Chondrocyte (in vitro differentiated cells): ENCODE measurements at regions not wholly inside any gene's neighbourhood (a gene's known extent, or its start where the extent isn't known, plus 50 kb on each side); places are given as distances from the start of the nearest gene placed in this dataset.

ENCODE experiments used
- DNase-seq: peaks from one replicate; pipeline ENCODE4 v3.0.0; 2021; ENCODE audit warnings: mixed read lengths, low spot score
- H3K27ac Mint-ChIP-seq: one replicate; pipeline ENCODE4 v1.8.0; 2021; ENCODE audit warnings: mild to moderate bottlenecking, moderate library complexity, mixed read lengths; ENCODE audit not compliant: unreplicated experiment
- H3K27me3 Mint-ChIP-seq: 2 replicates; pipeline ENCODE4 v1.8.0; 2021; ENCODE audit warnings: low read depth, mixed read lengths
- H3K36me3 Mint-ChIP-seq: 2 replicates; pipeline ENCODE4 v1.8.0; 2021; ENCODE audit warnings: low read depth, mixed read lengths
- H3K4me1 Mint-ChIP-seq: 2 replicates; pipeline ENCODE4 v1.8.0; 2021; ENCODE audit warnings: low read depth, mild to moderate bottlenecking, mixed read lengths
- H3K4me3 Mint-ChIP-seq: one replicate; pipeline ENCODE4 v1.8.0; 2021; ENCODE audit warnings: mild to moderate bottlenecking, moderate library complexity, mixed read lengths; ENCODE audit not compliant: unreplicated experiment
- H3K9me3 Mint-ChIP-seq: 2 replicates; pipeline ENCODE4 v1.8.0; 2021; ENCODE audit warnings: low read depth, mixed read lengths
- TF ChIP-seq, protein P1 (sequence below): fragments of 200-600 bp; sonication (generic); IDR thresholded peaks from 2 replicates; pipeline ENCODE4 v1.5.0; 2021; ENCODE audit warnings: antibody characterized with exemption, mild to moderate bottlenecking, moderate library complexity

DNA sequence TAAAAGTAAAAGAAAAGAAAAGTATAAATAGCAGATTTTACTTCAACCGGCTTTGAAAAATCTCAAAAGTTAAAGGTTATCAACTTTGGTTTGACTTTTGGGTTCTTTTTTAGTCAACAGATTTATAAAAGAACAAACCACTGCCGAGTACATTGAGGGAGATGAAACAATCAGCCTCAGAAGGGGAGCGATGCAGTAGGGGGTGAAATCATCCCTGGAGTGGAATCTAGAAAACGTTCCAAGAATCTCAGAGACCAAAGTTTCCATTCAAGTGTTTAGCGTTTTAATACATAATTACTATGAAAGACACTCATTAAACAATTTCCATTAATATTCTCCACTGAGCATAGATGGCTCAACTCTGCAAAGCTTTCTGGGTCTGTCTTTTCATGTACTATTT lies 745.5 kb downstream of the NR2F2 start:
- no peak for DNase-seq
- no peaks in the 10 kb centered on the region for H3K4me1 Mint-ChIP-seq
- H3K27me3 Mint-ChIP-seq: peaks cover 30% of the 10 kb centered on the region
- TF ChIP-seq, protein P1, sequence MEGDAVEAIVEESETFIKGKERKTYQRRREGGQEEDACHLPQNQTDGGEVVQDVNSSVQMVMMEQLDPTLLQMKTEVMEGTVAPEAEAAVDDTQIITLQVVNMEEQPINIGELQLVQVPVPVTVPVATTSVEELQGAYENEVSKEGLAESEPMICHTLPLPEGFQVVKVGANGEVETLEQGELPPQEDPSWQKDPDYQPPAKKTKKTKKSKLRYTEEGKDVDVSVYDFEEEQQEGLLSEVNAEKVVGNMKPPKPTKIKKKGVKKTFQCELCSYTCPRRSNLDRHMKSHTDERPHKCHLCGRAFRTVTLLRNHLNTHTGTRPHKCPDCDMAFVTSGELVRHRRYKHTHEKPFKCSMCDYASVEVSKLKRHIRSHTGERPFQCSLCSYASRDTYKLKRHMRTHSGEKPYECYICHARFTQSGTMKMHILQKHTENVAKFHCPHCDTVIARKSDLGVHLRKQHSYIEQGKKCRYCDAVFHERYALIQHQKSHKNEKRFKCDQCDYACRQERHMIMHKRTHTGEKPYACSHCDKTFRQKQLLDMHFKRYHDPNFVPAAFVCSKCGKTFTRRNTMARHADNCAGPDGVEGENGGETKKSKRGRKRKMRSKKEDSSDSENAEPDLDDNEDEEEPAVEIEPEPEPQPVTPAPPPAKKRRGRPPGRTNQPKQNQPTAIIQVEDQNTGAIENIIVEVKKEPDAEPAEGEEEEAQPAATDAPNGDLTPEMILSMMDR: no peak
- no peak overlapping the region for H3K27ac Mint-ChIP-seq
- no peak overlapping the region for H3K4me3 Mint-ChIP-seq
- H3K36me3 Mint-ChIP-seq: peaks cover 2% of the 10 kb centered on the region
- peaks cover 7% of the 10 kb centered on the region for H3K9me3 Mint-ChIP-seq

DNA sequence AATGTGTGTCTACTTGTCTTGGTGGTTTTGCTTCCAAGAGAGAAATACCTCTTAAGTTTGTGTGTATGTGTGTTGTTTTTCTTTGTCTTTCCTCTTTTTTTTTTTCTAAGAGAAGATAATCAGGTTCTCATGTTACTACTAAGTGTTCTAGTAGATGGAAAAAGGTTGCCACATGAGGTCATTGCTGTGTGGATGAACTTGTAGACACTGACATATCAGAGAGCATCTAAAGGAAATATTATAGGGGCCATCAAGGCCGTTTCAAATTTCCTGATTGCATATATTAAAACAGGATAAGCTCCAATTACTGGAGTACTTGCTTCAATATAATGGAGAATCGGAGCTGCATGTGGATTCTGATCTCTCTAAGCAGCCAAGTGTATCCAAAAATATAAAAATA lies 747.5 kb downstream of the NR2F2 start:
- TF ChIP-seq, protein P1: no peak
- peaks cover 30% of the 10 kb centered on the region for H3K27me3 Mint-ChIP-seq
- peaks cover 7% of the 10 kb centered on the region for H3K9me3 Mint-ChIP-seq
- H3K36me3 Mint-ChIP-seq: peaks cover 2% of the 10 kb centered on the region
- H3K4me1 Mint-ChIP-seq: no peaks in the 10 kb centered on the region
- no peak overlapping the region for H3K27ac Mint-ChIP-seq
- no peak for DNase-seq
- H3K4me3 Mint-ChIP-seq: no peak overlapping the region

DNA sequence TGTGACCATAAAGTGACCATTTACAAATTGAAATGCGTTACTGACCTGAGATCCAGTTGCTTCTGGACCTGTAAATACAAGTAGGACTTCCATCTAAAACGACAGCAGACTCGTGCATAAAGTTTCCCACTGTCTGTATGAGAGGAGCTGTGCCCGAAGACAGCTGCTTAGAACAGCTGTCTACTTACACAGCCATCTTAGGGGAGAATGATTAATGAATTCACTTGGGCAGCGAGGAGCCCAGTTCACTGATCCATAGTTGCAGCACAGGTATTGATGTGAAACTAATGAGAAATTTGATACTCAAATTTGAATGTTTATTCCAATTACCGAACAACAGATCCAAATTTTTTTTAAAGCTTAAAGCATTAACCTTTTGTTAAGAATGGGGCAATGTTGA lies 748.1 kb downstream of the NR2F2 start:
- no peaks in the 10 kb centered on the region for H3K4me1 Mint-ChIP-seq
- H3K27me3 Mint-ChIP-seq: peaks cover 33% of the 10 kb centered on the region
- peaks cover 2% of the 10 kb centered on the region for H3K36me3 Mint-ChIP-seq
- TF ChIP-seq, protein P1: no peak
- peaks cover 7% of the 10 kb centered on the region for H3K9me3 Mint-ChIP-seq
- no peak overlapping the region for H3K27ac Mint-ChIP-seq
- no peak for DNase-seq
- no peak overlapping the region for H3K4me3 Mint-ChIP-seq

DNA sequence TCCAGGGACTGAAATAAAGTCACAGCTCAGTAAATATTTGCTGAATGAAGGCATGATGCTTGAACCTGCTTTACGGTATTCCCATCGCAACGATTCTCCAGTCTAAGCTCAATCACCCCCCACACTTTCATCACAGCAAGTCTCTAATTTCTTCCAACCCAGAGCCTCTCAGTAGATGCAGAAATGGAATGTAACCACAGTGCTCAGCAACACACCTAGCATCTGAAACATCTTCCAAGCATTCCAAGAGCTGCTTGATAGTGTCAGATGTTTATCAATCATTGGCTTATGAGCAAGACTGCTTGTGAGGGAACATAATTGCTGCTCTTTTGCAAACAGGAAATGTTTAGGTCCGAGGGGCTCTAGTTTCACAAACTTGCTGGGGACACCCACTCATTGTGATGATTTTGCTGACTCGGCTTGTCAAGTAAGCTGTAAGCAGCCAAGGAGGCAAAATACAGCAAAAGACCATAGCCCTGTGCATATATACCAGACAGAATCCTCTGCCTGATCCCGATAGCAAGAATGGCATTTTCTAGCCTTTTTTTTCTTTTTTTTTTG lies 751.2 kb downstream of the NR2F2 start:
- H3K27me3 Mint-ChIP-seq: peaks cover 43% of the 10 kb centered on the region
- H3K36me3 Mint-ChIP-seq: no peaks in the 10 kb centered on the region
- no peak for DNase-seq
- H3K27ac Mint-ChIP-seq: no peak overlapping the region
- no peaks in the 10 kb centered on the region for H3K9me3 Mint-ChIP-seq
- peaks cover 7% of the 10 kb centered on the region for H3K4me1 Mint-ChIP-seq
- TF ChIP-seq, protein P1: no peak
- no peak overlapping the region for H3K4me3 Mint-ChIP-seq

DNA sequence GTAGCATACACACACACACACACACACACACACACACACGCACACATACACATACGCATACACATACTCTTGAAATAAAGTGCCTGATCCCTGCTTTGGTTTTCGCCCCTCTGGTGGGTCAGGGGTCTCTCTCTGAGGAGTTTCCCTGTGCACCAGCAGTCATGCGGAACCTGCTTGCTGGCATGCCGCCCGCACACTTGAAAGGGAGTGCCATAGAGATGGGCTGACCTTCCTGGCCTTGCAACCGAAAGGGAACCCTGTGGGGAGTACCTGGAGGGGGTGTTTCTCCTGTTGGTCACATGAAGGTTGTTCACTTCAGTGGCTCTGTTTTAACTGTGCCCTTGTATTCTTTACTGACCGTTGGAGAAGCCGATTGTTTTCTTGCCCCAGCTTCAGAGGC lies 752.3 kb downstream of the NR2F2 start:
- no peak overlapping the region for H3K27ac Mint-ChIP-seq
- DNase-seq: no peak
- peaks cover 7% of the 10 kb centered on the region for H3K4me1 Mint-ChIP-seq
- no peak overlapping the region for H3K4me3 Mint-ChIP-seq
- H3K36me3 Mint-ChIP-seq: no peaks in the 10 kb centered on the region
- TF ChIP-seq, protein P1: no peak
- H3K9me3 Mint-ChIP-seq: no peaks in the 10 kb centered on the region
- H3K27me3 Mint-ChIP-seq: peaks cover 49% of the 10 kb centered on the region
